Fibroblast of lung (primary cell): ENCODE measurements at regions not wholly inside any gene's neighbourhood (a gene's known extent, or its start where the extent isn't known, plus 50 kb on each side); places are given as distances from the start of the nearest gene placed in this dataset.
A peak's percentile ranks its signal among the peaks of the same experiment; 100 is the strongest.

Source experiments
- DNase-seq, 2 donors: peaks; one replicate each; pipeline versions ENCODE4 v3.0.0 to v3.0.0-alpha.2; 2010; ENCODE audit warnings: low read depth in 2 of 2
- H2AFZ ChIP-seq: 2 replicates; pipeline ENCODE4 v1.5.1; 2012; ENCODE audit warnings: low read length, control low read depth, inconsistent platforms
- H3K27ac ChIP-seq: 2 replicates; pipeline ENCODE4 v1.5.1; 2011; ENCODE audit warnings: low read length, control low read depth; ENCODE audit not compliant: insufficient read depth
- H3K27me3 ChIP-seq: 2 replicates; pipeline ENCODE4 v1.5.1; 2011; ENCODE audit warnings: mild to moderate bottlenecking, low read length; ENCODE audit not compliant: control insufficient read depth, insufficient read depth
- H3K36me3 ChIP-seq: 2 replicates; pipeline ENCODE4 v1.5.1; 2011; ENCODE audit warnings: low read length; ENCODE audit not compliant: control insufficient read depth, insufficient read depth
- H3K4me1 ChIP-seq: 2 replicates; pipeline ENCODE4 v1.5.1; 2011; ENCODE audit warnings: low read length; ENCODE audit not compliant: control insufficient read depth, insufficient read depth; ENCODE audit errors: extremely low read depth
- H3K4me2 ChIP-seq: 2 replicates; pipeline ENCODE4 v1.5.1; 2011; ENCODE audit warnings: low read length, control low read depth; ENCODE audit not compliant: insufficient read depth; ENCODE audit errors: extremely low read depth
- H3K4me3 ChIP-seq, 4 experiments: fragments of 200-600 bp in 1 of 4; sonication (generic) in 1 of 4; replicated peaks in 1 of 4; 2 replicates each; pipeline ENCODE4 v1.5.1; 2011 to 2016; ENCODE audit warnings: low read length in 4 of 4, low read depth in 3 of 4, mild to moderate bottlenecking in 3 of 4, control low read depth in 2 of 4, inconsistent platforms in 1 of 4, mixed read lengths in 1 of 4; ENCODE audit not compliant: insufficient read depth in 1 of 4; ENCODE audit errors: control extremely low read depth in 1 of 4
- H3K79me2 ChIP-seq: 2 replicates; pipeline ENCODE4 v1.5.1; 2012; ENCODE audit warnings: mild to moderate bottlenecking, low read length, inconsistent platforms; ENCODE audit not compliant: control insufficient read depth, insufficient read depth
- H3K9ac ChIP-seq: 2 replicates; pipeline ENCODE4 v1.5.1; 2011; ENCODE audit warnings: mild to moderate bottlenecking, low read length, control low read depth; ENCODE audit not compliant: insufficient read depth
- H3K9me3 ChIP-seq: 2 replicates; pipeline ENCODE4 v1.5.1; 2012; ENCODE audit warnings: low read depth, low read length; ENCODE audit not compliant: control insufficient read depth, insufficient read depth
- H4K20me1 ChIP-seq: 2 replicates; pipeline ENCODE4 v1.5.1; 2011; ENCODE audit warnings: low read length; ENCODE audit not compliant: control insufficient read depth, insufficient read depth; ENCODE audit errors: extremely low read depth
- CTCF ChIP-seq, 2 donors: IDR thresholded peaks in 1 of 2; conservative IDR thresholded peaks in 1 of 2; 1 replicate in 1 of 2; 2 replicates in 1 of 2; pipeline ENCODE4 v1.5.1; 2011 to 2012; ENCODE audit warnings: low read length in 2 of 2, control low read depth in 1 of 2, inconsistent platforms in 1 of 2, low read depth in 1 of 2, mild to moderate bottlenecking in 1 of 2
- EZH2 ChIP-seq: IDR thresholded peaks from 2 replicates; pipeline ENCODE4 v1.5.1; 2012; ENCODE audit warnings: low read length, control low read depth, mild to moderate bottlenecking; ENCODE audit errors: missing control alignments

GRCh38 chr10:10437886-10438285 lies 579.8 kb upstream of the CELF2 start:
- Histone ChIP-seq H3K4me3 (no peak overlapping the region), H2AFZ (no peak overlapping the region), H3K4me1 (no peaks in the 10 kb centered on the region), H3K36me3 (no peaks in the 10 kb centered on the region), H3K9me3 (no peaks in the 10 kb centered on the region), H3K9ac (no peak overlapping the region), H3K27me3 (no peaks in the 10 kb centered on the region), H3K4me2 (no peak overlapping the region), H3K79me2 (no peaks in the 10 kb centered on the region), H4K20me1 (no peaks in the 10 kb centered on the region), H3K27ac (no peak overlapping the region)
- no peak for TF ChIP-seq EZH2
- TF ChIP-seq CTCF (conservative IDR thresholded peaks at IDR 0.05 in 1 of 2, IDR thresholded peaks at IDR 0.05 in 1 of 2; ENCODE audit: low read depth in 1 of 2, low read length in 2 of 2): no peak
- DNase-seq: no peak

- no peaks in the 10 kb centered on the region for H3K9me3 ChIP-seq
- no peak overlapping the region for H3K4me2 ChIP-seq
- DNase-seq: peak in 1 of 2 donors; percentile 24
- no peaks in the 10 kb centered on the region for H3K4me1 ChIP-seq
- H3K4me3 ChIP-seq: no peak overlapping the region
- no peaks in the 10 kb centered on the region for H4K20me1 ChIP-seq
- H3K27me3 ChIP-seq: no peaks in the 10 kb centered on the region
- H3K27ac ChIP-seq: no peak overlapping the region
- no peaks in the 10 kb centered on the region for H3K79me2 ChIP-seq
- no peak overlapping the region for H2AFZ ChIP-seq
- no peak for TF ChIP-seq EZH2
- TF ChIP-seq CTCF (conservative IDR thresholded peaks at IDR 0.05 in 1 of 2, IDR thresholded peaks at IDR 0.05 in 1 of 2; ENCODE audit: low read depth in 1 of 2, low read length in 2 of 2): no peak
- H3K9ac ChIP-seq: no peak overlapping the region
- H3K36me3 ChIP-seq: no peaks in the 10 kb centered on the region
These were observed 579.2 kb upstream of the CELF2 start for GRCh38 chr10:10438335-10439100.

GRCh38 chr10:10456856-10457255 lies 560.8 kb upstream of the CELF2 start:
- H4K20me1 ChIP-seq: no peaks in the 10 kb centered on the region
- no peaks in the 10 kb centered on the region for H3K79me2 ChIP-seq
- H2AFZ ChIP-seq: no peak overlapping the region
- H3K9ac ChIP-seq: no peak overlapping the region
- TF ChIP-seq CTCF (conservative IDR thresholded peaks at IDR 0.05 in 1 of 2, IDR thresholded peaks at IDR 0.05 in 1 of 2; ENCODE audit: low read depth in 1 of 2, low read length in 2 of 2): no peak
- TF ChIP-seq EZH2: no peak
- no peaks in the 10 kb centered on the region for H3K27me3 ChIP-seq
- H3K9me3 ChIP-seq: no peaks in the 10 kb centered on the region
- H3K27ac ChIP-seq: no peak overlapping the region
- no peaks in the 10 kb centered on the region for H3K36me3 ChIP-seq
- no peak overlapping the region for H3K4me3 ChIP-seq
- no peaks in the 10 kb centered on the region for H3K4me1 ChIP-seq
- H3K4me2 ChIP-seq: no peak overlapping the region
- DNase-seq: no peak
